Inflammatory macrophage treated with lipopolysaccharide for 4 hours (primary cell): ENCODE measurements at regions not wholly inside any gene's neighbourhood (a gene's known extent, or its start where the extent isn't known, plus 50 kb on each side); places are given as distances from the start of the nearest gene placed in this dataset.

Experiments
- DNase-seq: peaks from one replicate; pipeline ENCODE4 v3.0.0-alpha.2; 2020

DNA sequence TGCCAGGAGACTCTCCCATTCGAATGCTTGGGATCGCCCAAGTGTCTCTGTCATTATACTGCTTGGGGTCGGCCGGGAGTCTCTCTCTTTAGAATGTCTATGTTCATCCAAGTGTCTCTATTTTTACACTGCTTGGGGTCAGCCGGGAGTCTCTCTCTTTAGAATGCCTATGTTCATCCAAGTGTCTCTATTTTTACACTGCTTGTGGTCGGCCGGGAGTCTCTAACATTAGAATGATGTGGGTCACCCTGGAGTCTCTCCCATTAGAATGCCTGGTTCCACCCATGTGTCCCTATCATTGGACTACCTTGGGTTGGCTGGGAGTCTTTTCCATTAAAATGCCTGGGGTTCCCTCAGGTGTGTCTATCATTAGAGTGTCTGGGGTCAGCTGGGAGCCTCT lies 2230.4 kb downstream of the TP53TG3F start:
- no peak for DNase-seq

DNA sequence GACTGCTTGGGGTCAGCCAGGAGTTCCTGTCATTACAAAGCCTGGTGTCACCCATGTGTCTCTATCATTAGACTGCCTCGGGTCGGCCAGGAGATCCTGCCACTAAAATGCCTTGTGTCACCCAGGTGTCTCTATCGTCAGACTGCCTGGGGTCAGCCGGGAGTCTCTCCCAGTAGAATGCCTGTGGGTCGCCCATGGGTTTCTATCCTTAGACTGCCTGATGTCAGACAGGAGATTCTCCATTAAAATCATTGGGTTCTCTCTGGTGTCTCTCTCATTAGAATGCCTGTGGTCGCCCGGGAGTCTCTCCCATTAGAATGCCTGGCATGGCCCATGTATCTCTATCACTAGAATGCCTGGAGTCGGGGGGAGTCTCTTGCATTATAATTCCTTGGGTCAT lies 2231.0 kb downstream of the TP53TG3F start:
- DNase-seq, result no peak

DNA sequence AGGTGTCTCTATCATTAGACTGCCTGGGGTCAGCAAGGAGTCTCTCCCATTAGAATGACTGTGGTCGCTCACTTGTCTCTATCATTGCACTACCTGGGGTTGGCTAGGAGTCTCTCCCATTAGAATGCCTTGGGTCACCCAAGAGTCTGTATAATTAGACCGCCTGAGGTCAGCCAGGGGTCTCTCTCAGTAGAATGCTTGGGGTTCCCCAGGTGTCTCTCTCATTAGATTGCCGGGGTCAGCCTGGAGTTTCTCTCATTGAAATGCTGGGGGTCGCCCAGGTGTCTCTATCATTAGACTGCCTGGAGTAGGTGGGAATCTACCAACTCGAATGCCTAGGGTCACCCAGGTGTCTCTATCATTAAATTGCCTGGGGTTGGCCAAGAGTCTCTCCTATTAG lies 2231.6 kb downstream of the TP53TG3F start:
- no peak for DNase-seq

DNA sequence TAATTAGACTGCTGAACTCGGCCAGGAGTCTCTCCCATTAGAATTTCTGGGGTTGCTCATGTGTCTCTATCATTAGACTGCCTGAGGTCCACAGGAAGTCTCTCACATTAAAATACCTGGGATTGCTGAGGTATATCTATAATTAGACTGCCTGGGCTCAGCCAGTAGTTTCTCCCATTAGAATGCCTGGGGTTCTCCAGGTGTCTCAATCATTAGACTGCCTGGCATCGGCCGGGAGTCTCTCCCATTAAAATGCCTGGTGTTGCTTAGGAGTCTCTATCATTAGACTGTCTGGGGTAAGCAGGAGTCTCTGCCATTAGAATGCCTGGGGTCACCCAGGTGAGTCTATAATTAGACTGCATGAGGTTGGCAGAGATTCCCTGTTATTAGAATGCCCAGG lies 2233.4 kb downstream of the TP53TG3F start:
- no peak for DNase-seq

DNA sequence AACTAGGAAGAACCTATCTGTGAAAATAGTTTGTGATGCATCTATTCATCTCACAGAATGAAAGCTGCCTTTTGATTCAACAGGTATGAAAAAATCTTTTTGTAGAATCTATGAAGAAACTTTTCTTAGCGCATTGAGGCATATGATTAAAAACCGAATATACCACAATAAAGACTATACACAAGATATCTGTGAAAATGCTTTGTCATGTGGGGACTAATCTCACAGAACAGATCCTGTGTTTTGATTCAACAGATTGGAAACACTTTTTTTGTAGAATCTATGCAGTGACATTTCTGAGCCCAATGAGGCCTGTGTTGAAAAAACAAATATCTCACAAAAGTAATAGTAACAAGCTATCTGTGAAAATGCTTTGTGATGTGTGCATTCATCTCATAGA lies 2247.5 kb downstream of the TP53TG3F start:
- no peak for DNase-seq

DNA sequence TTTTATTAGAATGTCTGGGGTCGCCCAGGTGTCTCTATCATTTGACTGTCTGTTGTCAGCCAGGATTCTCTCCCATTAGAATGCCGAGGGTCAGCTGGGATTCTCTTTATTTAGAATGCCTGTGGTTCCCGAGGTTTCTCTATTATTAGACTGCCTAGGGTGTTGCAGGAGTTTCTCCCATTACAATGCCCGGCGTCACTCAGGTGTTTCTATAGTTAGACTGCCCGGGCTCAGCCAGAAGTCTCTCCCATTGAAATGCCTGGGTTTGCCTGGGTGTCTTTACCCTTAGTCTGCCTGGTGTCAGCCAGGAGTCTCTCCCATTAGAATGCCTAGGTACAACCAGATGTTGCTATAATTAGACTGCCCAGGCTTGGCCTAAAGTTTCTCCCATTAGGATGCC lies 2252.0 kb downstream of the TP53TG3F start:
- no peak for DNase-seq

DNA sequence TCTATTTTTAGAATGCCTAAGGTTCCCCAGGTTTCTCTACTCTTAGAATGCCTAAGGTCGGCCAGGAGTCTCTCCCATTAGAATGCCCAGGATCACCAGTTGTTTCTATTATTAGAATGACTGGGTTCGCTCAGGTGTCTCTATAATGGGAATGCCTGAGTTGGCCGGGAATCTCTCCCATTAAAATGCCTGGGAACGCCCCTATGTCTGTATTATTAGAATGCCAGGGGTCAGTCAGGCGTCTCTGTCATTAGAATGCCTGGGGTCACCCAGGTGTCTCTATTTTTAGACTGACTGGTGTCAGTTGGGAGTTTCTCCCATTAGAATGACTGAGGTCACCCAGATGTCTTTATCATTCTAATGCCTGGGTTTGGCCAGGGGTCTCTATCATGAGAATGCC lies 2252.5 kb downstream of the TP53TG3F start:
- DNase-seq, result no peak

DNA sequence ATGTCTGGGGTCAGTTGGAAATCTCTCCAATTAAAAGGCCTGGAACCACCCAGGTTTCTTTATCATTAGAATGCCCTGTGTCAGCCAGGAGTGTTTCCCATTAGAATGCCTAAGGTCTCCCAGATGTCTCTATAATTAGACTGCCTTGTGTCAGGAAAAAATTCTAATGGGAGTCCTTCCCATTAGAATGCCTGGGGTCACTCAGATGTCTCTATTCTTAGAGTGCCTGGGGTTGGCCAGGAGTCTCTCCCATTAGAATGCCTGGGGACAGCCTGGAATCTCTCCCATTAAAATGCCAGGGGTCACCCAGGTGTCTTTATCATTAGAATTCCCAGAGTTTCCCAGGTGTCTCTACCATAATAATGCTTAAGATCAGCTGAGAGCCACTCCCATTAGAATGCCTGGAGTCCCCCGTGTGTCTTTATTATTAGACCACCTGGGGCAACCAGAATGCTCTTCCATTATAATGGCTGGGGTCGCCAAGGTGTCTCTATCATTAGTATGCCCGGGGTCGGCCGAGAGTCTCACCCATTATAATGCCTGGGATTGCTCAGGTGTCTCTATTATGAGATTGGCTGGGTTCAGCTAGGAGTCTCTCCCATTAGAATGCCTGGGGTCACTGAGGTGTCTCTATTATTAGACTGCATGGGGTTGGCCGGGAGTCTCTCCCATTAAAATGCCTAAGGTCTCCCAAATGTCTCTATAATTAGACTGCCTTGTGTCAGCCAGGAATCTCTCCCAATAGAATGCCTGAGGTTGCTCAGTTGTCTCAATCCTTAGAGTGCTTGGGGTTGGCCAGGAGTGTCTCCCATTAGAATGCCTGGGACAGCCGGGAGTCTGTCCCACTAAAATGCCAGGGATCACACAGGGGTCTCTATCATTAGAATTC lies 2254.6 kb downstream of the TP53TG3F start:
- DNase-seq, result no peak

DNA sequence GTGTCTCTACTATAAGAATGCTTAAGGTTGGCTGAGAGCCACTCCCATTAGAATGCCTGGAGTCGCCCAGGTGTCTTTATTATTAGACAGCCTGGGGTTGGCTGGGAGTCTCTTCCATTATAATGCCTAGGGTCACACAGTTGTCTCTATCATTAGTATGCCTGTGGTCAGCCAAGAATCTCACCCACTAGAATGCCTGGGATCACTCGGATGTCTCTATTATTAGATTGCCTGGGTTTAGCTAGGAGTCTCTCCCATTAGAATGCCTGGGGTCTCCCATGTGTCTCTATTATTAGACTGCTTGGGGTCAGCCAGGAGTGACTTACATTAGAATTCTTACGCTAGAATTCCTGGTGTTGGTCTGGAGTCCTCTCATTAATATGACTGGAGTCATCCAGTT lies 2255.3 kb downstream of the TP53TG3F start:
- DNase-seq, result no peak

DNA sequence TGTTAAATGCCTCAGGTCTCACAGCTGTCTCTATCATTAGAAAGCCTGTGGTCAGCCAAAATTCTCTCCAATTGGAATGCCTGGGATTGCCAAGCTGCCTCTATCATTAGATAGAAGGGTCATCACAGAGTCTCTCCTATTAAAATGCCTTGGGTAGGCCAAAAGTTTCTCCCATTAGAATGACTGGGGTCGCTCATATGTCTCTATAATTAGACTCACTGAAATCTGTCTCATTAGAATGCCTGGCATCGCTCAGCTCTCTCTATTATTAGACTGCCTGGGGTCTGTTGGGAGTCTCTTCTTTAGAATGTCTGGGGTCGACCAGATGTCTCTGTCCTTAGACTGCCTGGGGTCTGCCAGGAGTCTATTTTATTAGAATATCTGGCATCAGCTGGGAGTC lies 2265.1 kb downstream of the TP53TG3F start:
- no peak for DNase-seq

DNA sequence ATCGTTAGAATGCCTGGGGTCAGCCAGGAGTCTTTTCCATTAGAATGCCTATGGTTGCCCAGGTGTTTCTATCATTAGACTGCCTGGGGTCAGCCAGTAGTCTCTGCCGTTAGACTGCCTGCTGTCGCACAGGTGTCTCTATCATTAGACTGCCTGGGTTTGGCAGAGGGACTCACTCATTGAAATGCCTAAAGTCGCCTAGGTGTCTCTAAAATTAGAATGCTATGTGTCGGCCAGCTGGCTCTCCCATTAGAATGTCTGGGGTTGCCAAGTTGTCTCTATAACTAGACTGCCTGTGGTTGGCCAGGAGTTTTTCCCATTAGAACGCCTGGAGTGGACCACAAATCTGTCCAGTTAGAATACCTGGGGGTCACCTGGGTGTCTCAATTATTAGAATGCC lies 2266.5 kb downstream of the TP53TG3F start:
- no peak for DNase-seq

DNA sequence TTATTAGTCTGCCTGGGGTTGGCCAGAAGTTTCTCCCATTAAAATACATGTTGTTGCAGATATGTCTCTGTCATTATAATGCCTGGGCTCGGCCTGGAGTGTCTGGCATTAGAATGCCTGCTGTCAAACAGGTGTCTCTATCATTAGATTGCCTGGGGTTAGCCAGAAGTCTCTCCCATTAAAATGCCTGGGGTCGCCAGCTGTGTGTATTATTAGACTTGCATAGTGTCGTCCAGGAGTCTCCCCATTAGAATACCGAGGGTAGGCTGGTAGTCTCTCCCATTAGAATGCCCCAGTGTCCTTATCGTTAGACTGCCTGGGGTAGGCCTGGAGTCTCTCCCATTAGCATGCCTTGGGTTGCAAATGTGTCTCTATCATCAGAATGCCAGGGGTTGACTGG lies 2270.8 kb downstream of the TP53TG3F start:
- DNase-seq, result no peak

DNA sequence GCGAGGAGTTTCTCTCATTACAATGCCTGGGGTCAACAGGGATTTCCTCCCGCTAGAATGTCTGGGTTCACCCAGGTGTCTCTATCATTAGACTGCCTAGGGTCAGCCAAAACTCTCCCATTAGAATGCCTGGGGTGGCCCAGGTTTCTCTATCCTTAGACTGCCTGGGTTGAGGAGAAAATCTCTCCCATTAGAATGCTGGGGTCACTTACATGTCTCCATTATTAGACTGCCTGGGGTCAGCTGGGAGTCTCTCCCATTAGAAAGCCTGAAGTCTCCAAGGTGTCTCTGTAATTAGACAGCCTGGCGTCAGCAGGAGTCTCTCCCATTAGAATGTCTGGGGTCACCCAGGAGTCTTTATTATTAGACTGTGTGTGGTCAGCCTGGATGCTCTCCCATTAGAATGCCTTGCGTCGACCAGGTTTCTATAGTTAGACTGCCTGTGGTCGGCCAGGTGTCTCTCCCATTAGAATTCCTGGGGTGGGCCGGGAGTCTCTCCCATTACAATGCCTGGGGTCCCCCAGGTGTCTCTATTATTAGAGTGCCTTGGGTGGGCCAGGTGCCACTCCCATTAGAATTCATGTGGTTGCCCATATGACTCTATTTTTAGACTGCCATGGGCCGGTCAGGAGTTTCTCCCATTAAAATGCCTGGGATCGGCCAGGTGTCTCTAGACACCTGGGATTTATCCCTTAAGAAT lies 2272.1 kb downstream of the TP53TG3F start:
- no peak for DNase-seq

DNA sequence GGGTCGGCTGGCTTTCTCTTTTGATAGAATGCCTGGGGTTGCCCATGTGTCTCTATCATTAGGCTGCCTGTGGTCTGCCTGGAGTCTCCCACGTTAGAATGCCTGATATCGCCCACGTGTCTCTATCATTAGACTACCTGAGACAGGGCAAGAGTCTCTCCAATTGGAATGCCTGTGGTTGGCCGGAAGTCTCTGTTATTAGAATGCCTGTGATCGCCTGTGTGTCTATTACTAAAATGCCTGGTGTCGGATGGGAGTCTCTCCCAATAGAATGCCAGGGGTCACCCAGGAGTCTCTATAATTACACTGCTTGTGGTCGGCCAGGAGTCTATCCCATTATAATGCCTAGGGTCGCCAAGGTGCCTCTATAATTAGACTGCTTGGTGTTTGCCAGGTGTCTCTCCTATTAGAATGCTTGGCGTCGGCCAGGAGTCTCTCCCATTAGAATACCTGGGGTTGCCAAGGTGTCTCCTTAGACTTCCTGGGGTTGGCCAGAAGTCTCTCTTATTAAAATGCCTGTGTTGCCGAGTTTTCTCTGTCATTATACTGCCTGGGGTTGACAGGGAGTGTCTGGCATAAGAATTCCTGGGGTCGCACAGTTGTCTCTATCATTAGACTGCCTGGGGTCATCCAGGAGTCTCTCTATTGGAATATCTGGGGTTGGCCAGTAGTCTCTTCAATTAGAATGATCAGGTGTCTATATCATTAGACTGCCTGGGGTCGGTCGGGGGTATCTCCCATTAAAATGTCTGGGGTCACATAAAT lies 2272.8 kb downstream of the TP53TG3F start:
- no peak for DNase-seq

DNA sequence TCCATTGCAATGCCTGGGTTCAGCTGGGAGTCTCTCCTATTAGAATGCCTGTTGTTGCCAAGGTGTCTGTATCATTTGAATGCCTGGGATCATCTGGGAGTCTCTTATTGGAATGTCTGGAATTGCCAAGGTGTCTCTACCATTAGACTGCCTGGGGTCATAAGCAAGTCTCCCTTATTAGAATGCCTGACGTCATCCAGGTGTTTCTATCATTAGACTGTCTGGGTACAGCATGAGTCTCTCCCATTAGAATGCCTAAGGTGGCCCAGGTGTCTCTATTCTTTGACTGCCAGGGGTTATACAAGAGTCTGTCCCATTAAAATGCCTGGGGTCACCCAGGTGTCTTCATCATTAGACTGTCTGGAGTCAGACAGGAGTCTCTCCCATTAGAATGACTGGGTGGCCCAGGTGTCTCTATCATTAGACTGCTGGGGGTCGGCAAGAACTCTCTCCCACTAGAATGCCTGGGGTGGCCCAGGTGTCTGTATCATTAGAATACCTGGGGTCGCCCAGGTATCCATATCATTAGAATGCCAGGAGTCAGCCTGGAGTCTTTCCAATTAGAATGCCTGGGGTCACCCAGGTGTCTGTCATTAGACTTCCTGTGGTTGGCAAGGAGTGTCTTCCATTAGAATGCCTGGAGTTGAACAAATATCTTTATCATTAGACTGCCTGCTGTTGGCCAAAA lies 2274.0 kb downstream of the TP53TG3F start:
- no peak for DNase-seq

DNA sequence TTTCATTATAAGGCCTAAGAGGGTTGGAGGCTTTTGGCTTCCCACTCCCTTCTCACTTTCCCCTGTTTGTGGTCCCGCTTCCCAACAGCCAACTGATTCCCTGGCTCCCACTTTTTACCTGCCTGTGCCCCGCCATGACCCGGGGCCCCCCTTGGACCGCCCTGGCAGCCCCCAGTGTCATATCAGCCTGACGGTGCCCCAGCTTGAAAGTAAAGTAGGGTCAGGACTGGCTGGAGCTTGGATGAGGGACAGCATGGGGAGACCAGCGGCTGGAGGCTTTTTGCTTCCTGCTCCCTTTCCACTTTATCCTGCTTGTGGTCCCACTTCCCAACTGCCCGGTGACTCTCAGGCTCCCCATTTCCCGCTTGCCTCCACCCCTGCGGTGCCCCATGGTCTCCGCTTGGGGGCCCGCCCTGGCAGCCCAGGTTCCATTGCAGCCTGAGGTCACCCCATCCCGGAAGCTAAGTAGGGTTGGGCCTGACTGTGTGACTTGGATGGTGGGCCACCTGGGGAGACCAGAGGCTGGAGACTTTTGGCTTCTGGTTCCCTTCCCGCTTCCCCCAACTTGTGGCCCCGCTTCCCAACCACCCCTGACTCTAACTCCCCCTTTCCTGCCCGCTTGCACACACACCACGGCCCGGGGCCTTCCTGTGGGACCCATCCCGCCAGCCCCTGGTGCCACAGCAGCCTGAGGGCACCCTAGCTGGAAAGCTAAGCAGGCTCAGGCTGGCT lies 2274.7 kb downstream of the TP53TG3F start:
- no peak for DNase-seq

DNA sequence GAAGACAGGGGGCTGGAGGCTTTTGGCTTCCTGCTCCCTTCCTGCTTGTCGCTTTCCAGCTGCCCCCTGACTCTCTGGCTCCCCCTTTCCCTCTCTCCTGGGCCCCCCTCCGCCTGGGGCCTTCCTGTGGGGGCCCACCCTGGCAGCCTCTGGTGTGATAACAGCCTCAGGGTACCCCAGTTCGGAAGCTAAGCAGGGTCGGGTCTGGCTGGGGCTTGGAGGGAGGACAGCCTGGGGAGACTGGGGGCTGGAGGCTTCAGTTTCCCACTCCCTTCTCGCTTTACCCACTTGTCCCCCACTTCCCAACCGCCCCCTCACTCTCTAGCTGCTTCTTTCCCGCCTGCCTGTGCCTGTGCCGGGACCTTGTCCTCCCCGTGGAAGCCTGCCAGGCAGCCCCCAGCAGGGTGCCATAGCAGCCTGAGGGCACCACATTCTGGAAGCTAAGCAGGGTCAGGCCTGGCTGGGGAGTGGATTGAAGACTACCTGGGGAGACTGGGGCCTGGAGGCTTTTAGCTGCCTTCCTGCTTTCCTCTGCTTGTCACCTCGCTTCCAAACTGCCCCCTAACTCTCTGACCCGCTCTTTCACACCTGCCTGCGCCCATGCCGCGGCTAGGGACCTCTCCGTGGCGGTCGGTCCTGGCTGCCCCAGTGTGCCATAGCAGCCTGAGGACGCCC lies 2275.5 kb downstream of the TP53TG3F start:
- no peak for DNase-seq

DNA sequence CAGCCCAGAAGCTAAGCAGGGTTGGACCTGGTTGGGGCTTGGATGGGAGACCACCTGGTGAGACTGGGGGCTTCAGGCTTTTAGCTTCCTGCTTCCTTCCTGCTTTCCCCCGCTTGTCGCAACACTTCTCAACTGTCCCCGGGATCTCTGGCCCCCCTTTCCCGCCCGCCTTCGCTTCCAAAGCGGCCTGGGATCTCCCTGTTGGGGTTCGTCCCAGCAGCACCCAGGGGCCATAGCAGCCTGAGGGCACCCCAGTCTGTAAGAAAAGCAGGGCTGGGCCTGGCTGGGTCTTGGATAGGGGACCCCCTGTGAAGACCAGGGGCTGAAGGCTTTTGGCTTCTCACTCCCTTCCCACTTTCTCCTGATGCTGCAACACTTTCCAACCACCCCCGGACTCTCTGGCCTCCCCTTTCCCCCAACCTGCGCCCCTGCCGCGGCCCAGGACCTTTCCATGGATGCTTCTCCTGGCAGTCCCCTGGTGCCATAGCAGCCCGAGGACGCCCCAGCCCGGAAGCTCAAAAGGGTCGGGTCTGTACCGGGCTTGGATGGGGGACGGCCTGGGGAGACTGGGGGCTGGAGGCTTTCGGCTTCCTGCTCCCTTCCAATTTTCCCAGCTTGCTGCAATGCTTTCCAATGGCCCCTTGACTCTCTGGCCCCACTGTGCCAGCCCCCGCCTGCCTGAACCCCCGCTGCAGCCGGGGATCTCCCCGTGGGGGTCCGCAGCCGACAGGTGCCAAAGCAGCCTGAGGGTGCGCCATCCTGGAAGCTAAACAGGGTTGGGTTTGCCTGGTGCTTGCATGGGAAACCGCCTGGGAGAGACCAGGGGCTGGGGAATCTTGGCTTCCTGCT lies 2276.2 kb downstream of the TP53TG3F start:
- no peak for DNase-seq

DNA sequence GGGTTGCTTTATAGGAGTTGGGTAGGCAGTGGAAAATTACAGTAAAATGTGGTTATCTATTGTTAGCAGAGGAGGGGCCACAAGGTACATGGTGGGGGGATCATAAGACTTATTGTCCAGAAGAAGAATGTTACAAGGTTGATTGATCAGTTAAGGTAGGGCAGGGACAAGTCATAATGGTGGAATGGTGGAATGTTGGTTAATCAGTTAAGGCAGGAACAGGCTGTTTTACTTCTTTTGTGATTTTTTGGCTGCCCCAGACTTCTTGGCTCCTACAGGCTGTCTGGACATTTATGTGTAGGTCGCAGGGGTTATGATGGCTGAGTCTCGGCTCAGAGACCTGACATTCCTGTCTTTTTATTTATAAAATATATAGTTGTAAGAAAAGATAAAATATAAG lies 2277.1 kb downstream of the TP53TG3F start:
- DNase-seq, result no peak

DNA sequence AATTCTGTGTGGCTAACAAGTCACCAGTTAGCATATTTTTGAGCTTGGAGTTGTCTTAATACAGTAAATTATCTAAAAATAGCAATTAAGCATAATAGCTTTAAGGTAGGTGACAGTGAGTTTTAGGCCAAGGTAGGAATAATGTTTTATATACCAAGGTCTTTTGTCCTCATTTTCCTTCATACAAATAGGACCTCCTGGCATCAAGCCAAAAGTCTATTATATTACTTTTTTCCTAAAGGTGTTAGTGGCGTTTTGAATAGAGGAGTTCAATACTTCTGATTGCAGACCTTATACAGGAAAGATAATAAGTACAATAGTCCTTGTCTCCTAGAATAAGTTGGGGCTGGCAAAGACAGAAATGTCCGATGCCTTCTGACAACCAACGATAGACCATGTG lies 2277.7 kb downstream of the TP53TG3F start:
- no peak for DNase-seq

DNA sequence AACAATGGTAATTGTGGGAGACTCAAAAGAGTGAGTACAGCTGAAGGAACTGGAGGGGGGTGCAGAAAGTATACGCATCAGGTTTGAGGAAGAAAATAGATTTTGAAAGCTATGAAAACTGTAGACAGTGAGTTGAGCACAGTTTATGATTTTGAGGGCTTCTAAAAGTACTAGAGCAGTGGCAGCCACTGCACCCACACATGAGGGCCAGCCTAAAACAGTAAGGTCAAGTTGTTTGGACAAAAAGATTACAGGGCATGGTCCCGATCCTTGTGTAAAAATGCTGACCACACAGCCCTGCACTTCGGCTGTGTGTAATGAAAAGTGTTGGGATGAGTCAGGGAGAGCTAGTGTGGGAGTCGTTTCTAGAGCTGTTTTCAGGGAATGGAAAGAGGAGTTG lies 2282.1 kb downstream of the TP53TG3F start:
- no peak for DNase-seq
